HG02852 (cell line): ENCODE measurements at regions not wholly inside any gene's neighbourhood (a gene's known extent, or its start where the extent isn't known, plus 50 kb on each side); places are given as distances from the start of the nearest gene placed in this dataset.
A peak's percentile ranks its signal among the peaks of the same experiment; 100 is the strongest.
"Not testable (repeated sequence)": the region's sequence is repeated elsewhere in the genome, so short reads cannot be mapped to it uniquely, and the experiment has no call there.

Source experiments
- ATAC-seq: cut with Tn5 transposase; IDR thresholded peaks from one replicate; pipeline ENCODE4 v1.9.1; 2021; ENCODE audit warnings: mild to moderate bottlenecking, moderate library complexity; ENCODE audit not compliant: unreplicated experiment

DNA sequence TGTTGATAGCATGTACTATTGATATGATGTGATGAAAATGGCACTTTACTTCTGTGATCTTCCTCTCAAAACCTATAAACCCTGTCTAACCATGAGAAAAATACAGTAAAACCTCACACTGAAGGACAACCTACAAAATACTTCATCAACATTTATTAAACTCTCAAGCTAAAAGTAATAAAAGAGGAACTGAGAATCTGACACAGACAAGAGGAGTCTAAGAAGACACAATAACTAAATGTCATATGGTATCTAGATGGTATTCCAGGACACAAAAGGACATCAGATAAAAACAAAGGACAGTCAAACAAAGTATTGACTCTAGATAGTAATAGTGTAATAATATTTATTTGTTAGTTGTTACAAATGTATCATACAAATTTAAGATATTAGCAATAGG lies 655.3 kb downstream of the SH3BGRL start:
- ATAC-seq = no peak

DNA sequence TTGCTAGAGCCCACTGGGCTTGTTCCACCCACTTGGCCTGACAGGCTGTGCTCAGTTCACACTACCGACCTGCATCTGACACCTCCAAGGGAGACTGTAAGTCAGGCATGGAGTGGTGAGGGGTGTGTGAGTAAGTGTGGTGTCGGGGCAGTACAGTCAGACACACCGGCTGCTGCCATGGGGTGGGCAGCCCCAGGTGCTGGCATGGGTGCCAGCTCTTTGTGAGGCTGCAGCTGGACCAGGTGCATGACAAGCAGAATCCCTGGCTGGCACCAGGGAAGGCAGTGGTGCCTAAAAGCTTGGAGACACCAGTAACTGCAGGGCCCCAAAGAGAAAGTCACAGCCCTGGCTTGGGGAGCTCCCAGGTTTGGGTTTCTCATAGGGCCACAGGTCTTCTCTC lies 665.0 kb downstream of the SH3BGRL start:
- ATAC-seq = no peak

DNA sequence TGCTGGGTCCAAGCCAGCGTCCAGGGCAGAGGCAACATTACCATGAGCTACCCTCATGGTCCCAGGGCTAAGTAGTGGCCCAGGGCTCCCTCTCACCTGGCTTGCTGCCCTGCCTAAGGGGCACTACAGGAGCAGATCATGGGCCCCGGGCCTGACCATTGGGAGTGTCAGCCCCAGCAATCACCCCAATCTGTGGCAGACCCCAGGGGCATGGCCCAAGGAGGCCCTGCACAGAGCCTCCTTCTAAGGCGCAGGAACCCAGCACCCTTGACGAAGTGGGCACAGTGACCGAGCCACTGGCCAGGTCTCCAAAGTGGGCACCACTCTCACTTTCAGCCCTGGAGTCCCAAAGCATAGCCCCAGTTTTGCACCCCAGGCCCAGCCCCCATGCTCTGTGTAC lies 667.1 kb downstream of the SH3BGRL start:
- no peak for ATAC-seq

DNA sequence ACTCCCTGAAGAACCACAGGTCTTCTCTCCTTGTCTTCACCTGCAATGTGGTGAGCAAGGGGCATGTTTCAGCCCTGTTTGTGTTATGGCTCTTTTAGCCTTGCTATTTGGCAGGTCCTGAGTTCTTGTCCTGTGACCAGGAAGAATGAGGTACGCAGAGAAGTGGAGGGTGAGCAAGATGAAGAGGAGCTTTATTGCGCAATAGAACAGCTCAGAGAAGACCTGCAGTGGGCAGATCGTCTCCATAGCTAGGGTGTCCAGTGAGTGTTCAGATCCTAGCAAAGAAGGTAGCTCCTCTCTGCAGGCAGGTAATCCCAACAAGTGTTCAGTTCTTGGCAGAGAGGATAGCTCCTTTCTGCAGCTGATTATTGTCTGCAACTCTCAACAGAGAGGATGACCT lies 672.9 kb downstream of the SH3BGRL start:
- no peak for ATAC-seq

DNA sequence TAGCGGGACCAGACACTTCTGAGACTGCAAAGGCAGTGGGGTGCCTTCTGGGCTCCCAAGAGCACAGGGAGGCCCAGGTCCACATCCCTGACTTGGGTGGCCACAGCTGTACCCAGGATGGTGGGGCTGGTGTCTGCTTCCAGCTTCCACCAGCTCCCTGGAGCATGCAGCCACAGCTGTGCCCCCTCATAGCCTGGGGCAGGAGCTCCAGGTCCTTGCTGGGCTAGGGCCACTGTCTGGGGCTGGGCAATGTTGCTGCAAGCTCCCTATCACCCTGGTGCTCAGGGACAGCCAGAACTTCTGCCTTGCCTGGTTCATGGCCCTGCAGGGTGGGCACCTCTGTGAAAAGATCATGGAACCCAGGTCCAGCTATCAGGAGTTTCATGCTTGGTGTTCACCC lies 673.9 kb downstream of the SH3BGRL start:
- no peak for ATAC-seq

DNA sequence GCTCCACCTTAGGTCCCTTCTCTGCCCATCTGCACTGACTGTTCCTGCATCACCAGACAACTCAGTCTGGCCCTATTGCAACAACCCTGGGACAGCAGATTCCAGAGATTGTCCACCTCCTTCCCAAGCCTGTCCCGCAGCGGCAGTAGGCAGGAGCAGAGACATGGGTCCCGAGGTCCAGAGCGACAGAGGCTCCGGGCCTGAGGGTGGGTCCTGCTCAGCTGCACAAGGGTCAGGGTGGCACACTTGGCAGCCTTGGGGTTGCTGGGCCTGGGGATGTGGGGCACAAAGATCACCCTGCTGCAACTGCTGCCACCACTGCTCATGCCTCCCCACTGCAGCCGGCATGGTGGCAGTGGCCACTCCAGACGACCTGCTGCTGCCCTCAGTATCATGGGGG lies 674.5 kb downstream of the SH3BGRL start:
- ATAC-seq = no peak

DNA sequence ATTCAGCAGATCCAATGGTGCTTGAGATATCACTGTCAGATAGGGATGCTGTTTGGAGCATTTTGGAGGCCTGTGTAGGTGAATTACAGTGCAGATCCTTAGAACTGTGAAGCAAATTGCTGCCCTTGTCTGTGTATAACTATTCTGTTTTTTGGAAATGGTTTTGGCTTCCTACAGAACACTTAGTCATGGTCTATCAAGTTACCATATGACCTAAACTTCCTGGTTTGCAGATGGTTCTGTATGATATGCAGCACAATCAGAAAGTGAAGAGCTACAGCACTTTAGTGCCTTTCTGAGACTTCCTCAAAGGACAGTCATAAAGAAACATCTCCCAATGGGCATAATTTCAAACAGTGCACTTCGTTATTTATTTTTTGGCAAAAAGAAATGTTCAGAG lies 688.6 kb downstream of the SH3BGRL start:
- no peak for ATAC-seq

DNA sequence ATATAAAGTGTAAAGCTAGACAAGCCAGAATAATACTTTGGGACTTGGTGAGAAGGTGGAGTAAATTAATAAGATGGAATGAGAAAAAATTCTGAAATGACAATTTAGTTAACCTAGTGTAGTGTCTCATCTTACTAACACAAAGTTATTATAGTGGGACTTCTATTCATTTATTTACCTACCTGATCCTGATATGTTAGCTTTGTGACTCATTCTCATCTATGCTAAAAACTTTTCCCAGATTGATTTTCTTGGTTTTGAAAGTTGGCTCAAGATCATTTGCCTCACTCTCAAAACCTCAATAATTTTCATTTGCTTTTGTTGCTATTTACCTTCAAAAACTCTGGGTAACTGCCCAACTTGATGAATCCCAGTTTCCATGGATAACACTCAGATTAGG lies 698.6 kb downstream of the SH3BGRL start:
- ATAC-seq = no peak

DNA sequence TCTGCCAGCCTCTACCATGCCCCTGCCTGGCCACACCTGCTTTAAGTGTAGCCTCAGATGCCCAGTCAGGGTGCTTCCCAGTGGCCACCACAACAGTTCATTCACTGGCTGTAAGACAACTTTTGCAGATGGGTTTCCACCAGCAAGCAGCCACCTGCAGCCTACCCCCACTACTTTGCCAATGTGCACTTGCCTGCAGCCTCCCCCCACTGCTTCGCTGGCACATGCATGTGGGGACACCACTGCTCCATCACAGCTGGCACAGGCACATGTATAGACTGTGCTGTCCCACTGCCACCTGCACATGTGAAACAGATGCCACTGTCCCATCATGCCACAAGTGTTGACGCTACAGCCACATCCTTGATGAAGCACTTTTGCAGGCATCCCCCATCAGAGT lies 723.9 kb downstream of the SH3BGRL start:
- ATAC-seq = no peak

DNA sequence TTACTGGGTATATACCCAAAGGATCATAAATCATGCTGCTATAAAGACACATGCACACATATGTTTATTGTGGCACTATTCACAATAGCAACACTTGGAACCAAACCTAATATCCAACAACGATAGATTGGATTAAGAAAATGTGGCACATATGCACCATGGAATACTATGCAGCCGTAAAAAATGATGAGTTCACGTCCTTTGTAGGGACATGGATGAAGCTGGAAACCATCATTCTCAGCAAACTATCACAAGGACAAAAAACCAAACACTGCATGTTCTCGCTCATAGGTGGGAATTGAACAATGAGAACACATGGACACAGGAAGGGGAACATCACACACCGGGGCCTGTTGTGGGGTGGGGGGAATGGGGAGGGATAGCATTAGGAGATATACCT lies 744.0 kb downstream of the SH3BGRL start:
- not testable (repeated sequence) for ATAC-seq

DNA sequence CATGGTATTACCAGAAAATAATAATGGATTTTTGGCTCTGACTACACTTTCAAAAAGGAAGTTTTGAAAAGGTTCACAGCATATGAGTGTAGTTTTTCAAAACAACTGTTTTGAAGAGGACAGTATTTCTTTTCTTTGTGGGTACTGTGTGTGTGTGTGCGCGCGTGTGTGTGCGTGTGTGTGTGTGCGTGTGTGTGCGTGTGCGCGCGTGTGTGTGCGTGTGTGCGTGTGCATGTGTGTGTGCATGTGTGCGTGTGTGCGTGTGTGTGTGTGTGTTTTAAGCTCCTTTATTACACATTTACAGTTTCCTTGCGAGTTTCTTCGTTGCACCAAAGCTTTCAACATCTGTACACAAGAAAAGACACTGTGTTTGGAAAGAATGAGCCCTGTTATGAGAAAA lies 755.4 kb downstream of the SH3BGRL start:
- no peak for ATAC-seq

DNA sequence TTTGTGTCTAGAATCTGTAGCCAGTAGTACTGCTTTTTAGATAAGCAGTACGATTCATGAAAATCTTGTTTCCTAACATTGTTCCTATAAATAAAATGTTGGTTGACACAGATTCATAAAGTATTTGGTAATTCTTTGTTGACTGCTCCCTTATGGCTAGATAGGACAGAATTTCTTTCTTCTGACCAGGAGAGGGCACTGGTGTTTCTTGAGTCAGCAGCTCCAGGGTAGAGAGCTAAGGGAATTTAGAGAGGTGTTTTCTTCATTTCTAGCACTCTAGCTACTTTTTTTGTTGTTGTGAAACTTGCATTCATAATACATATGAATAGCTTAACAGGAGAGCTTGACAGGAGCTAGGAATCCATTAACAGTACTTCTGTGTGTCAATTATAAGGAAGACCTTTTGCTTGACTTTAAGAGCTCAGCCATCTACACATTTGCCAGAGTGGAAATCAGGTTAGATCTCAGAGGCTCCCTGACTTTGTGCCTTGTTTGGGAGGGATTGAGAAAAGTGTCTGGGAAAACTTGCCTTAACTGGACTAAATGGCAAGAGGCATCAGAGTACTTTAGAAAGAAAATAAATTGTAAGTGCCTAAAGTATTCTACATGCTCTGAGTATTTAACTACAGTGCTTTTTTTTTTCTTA lies 756.1 kb downstream of the SH3BGRL start:
- ATAC-seq = peak; percentile 73

DNA sequence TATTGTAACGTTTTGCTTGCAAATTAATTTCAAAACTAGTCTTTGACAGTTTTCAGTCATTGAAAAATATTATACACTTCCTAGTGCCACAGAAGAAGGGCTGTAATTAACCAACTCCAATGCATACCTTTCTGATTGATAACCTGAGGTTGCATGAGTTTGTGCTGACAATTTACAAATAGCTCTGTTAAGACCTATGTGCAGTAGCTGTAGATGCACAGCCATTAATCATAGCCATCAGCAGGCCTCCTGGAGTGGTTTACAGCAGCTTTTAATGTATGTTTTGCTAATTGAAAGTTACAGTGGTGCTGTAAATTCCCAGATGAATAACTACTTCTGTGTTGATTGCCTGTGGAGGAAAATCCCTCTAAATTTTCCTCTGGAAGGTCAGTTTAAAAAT lies 758.1 kb downstream of the SH3BGRL start:
- no peak for ATAC-seq

DNA sequence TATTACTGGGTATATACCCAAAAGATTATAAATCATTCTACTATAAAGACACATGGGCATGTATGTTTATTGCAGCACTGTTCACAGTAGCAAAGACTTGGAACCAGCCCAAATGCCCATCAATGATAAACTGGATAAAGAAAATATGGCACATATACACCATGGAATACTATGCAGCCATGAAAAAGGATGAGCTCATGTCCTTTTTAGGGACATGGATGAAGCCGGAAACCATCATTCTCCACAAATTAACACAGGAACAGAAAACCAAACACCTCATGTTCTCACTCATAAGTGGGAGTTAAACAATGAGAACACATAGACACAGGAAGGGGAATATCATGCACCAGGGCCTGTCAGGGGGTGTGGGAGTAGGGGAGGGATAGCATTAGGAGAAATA lies 772.5 kb downstream of the SH3BGRL start:
- ATAC-seq = not testable (repeated sequence)

DNA sequence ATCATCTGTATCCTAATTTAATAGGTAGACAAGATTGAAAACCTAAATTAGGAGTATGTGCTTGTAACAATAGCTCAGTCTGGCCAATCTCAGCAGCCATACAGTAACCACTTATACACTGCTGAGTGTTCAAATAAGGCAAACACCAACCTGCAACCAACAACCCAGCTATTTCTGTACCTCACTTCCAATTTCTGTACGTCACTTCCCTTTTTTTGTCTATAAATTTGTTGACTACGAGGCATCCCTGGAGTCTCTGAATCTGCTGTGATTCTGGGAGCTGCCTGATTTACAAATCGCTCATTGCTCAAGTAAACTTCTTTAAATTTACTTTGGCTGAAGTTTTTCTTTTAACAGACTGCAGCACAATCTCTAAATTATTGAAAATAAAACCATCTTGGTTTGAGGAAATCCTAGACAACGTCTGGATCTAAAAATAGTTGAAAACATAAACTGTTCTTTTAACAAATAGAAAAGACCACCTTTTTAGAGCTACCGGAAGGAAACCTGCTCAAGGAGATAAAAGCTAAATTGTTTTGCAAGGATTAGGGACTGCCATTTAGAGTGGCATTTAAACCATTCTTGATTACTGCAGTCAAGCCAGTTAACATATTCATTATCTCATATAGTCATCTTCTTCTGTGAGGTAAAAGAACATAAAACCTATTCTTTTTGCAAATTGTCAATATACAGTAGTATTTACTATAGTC lies 778.1 kb downstream of the SH3BGRL start:
- no peak for ATAC-seq

DNA sequence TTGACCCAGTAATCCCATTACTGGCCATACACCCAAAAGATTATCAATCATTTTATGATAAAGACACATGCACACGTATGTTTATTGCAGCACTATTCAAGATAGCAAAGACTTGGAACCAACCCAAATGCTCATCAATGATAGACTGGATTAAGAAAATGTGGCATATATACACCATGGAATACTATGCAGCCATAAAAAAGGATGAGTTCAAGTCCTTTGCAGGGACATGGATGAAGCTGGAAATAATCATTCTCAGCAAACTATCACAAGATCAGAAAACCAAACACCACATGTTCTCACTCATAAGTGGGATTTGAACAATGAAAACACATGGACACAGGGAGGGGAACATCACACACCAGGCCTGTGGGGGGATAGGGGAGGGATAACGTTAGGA lies 785.3 kb downstream of the SH3BGRL start:
- not testable (repeated sequence) for ATAC-seq

DNA sequence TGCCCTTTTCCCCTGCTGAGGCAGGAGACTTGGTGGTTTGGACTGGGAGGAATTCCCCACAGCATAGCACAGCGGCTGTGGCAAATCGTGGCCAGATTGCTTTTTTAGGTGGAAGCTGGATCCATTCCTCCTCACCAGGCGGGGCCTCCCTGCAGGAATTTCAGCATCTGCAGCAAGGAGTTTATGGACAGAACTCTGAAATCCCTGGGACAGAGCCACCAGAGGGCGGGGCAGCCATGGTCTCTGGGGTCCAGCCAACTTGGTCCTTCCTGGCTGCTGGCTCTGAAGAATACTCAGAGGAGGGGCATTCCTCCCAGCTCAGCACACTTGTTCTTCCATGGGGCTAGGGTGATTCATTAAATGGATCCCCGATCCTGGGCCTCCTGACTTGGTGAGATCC lies 794.3 kb downstream of the SH3BGRL start:
- no peak for ATAC-seq

DNA sequence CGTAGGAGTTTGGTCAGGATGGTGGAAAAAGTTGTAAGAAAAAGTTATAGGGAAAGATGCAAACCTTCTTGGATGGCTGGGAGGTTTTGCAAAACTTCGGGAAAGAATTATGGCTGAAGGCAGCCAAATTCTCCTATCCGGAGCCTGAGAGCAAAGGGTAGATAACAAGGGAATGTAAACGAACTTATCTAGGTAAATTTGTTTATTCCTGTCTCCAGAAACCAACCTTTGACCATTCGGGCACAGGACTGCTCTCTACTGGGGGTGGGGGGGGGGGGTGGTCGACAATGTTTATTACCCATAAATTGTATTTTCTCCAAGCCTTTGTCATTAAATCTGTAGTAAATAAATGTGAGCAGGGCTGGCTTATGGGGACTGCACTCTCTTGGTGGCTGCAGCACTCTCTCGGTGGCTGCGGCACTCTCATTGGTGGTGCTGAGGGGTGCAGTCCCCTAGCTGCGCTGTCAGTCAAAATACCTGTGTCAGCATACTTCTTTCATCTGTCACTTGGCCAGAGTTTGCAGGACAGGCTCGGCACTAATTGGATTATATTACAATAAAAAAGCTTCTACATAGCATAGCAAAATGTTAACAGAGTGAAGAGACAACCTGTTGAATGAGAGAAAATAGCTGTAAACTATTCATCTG lies 827.8 kb downstream of the SH3BGRL start:
- ATAC-seq = no peak

DNA sequence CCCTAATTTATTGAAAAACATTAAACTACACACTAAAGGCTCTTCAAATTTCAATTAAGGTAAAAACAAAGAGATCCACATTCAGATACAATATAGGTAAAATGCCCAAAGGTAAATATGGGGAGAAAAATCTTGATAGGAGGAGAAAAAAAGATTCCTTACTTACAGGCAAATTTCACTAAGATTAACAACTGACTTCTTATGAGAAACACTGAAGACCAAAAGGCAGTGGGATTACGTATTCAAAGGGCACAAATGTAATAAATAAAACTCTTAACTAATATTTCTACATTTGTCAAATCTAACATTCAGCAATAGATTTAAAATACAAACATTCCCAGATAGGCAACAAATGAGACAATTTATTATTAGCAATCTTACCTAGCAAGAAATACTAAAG lies 829.3 kb downstream of the SH3BGRL start:
- no peak for ATAC-seq

DNA sequence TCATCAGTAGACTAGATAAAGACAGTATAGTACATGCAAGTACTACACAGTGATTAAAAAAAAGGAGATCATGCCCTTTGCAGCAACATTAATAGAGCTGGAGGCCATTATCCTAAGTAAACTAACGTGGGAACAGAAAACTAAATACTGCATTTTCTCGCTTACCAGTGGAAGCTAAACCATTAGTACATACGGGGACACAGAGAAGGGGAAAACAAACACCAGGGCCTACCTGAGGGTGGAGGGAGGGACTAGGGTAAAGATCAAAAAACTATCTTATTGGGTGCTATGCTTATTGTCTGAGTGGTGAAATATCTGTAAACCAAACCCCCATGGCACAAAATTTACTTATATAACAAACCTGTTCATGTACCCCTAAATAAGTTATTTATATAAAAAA lies 836.9 kb downstream of the SH3BGRL start:
- no peak for ATAC-seq

DNA sequence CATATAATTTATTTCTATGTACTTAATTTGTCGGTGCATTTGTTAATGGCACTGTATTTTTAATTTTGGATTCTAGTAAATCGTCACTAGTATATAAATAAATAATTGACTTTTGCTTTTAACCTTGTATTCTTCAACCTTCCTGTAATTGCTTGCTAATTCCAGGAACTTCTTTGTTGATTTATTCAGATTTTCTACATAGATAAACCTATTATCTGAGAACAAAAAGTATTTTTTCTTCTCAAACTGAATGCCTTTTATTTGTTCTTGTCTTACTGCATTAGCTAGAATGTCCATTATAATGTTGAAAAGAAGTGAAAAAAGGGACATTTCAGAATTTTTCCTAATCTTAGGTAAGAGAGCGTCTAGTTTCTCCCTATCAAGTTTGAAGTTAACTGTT lies 839.1 kb downstream of the SH3BGRL start:
- ATAC-seq = no peak

DNA sequence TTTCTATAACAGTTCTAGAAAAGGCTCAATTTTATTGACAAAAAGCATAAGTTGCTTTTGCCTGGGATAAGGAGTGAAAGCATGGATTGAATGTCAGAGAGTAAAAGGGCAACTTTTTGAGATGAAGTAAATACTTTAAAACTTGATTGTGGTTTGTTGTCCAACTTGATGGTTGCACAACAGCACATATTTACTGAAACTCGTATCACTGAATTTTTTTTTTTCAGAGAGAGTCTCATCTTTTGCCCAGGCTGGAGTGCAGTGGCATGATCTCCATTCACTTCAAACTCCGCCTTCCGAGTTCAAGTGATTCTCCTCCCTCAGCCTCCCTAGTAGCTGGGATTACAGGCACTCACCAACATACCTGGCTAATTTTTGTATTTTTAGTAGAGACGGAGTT lies 856.8 kb downstream of the SH3BGRL start:
- ATAC-seq = no peak
